ENCODE measurements at regions not wholly inside any gene's neighbourhood (a gene's known extent, or its start where the extent isn't known, plus 50 kb on each side); places are given as distances from the start of the nearest gene placed in this dataset.

GRCh38 chr17:72378414-72379390, 257.9 kb downstream of the SOX9 start:
- TF ChIP-seq CTCF (IDR thresholded peaks at IDR 0.05): no peak
- H3K4me3 Mint-ChIP-seq (ENCODE audit: unreplicated experiment): no peak overlapping the region
- DNase-seq (ENCODE audit: extremely low spot score, unreplicated experiment): no peak
- H3K4me1 Mint-ChIP-seq (ENCODE audit: unreplicated experiment): peaks cover 38% of the 10 kb centered on the region
- H3K36me3 Mint-ChIP-seq (ENCODE audit: unreplicated experiment): no peaks in the 10 kb centered on the region
- no peaks in the 10 kb centered on the region for H3K27me3 Mint-ChIP-seq (ENCODE audit: unreplicated experiment)
- no peaks in the 10 kb centered on the region for H3K9me3 Mint-ChIP-seq (ENCODE audit: unreplicated experiment)
- H3K27ac Mint-ChIP-seq (ENCODE audit: unreplicated experiment): no peak overlapping the region

- H3K4me1 Mint-ChIP-seq (ENCODE audit: unreplicated experiment): peaks cover 32% of the 10 kb centered on the region
- TF ChIP-seq CTCF (IDR thresholded peaks at IDR 0.05): no peak
- H3K27ac Mint-ChIP-seq (ENCODE audit: unreplicated experiment): no peak overlapping the region
- DNase-seq (ENCODE audit: extremely low spot score, unreplicated experiment): no peak
- H3K27me3 Mint-ChIP-seq (ENCODE audit: unreplicated experiment): no peaks in the 10 kb centered on the region
- no peaks in the 10 kb centered on the region for H3K36me3 Mint-ChIP-seq (ENCODE audit: unreplicated experiment)
- no peak overlapping the region for H3K4me3 Mint-ChIP-seq (ENCODE audit: unreplicated experiment)
- H3K9me3 Mint-ChIP-seq (ENCODE audit: unreplicated experiment): no peaks in the 10 kb centered on the region
Observed at GRCh38 chr17:72379516-72379915, 258.7 kb downstream of the SOX9 start.

DNA sequence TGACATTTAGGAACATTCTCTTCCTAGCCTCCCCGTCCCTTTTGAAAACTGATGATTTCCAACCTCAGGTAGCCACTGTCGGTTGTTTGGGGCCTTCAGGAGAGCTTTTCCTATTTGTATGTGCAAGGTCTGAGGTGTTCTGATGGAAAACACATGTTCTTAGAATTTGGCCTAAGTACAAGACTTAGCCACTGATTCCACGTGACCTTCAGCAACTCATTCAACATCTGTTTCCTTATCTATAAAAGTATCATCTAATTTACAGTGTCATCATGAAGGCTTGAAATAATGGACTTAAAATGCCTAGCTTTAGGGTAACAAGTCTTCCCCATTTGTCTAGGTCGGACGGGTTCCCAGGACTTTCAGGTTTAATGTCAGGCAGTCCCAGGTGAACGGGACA, 259.3 kb downstream of the SOX9 start:
- no peak for TF ChIP-seq CTCF (IDR thresholded peaks at IDR 0.05)
- Mint-ChIP-seq H3K27ac (ENCODE audit: unreplicated experiment) (no peak overlapping the region), H3K4me3 (ENCODE audit: unreplicated experiment) (no peak overlapping the region), H3K4me1 (ENCODE audit: unreplicated experiment) (peaks cover 31% of the 10 kb centered on the region), H3K9me3 (ENCODE audit: unreplicated experiment) (no peaks in the 10 kb centered on the region), H3K27me3 (ENCODE audit: unreplicated experiment) (no peaks in the 10 kb centered on the region), H3K36me3 (ENCODE audit: unreplicated experiment) (no peaks in the 10 kb centered on the region)
- no peak for DNase-seq (ENCODE audit: extremely low spot score, unreplicated experiment)

DNA sequence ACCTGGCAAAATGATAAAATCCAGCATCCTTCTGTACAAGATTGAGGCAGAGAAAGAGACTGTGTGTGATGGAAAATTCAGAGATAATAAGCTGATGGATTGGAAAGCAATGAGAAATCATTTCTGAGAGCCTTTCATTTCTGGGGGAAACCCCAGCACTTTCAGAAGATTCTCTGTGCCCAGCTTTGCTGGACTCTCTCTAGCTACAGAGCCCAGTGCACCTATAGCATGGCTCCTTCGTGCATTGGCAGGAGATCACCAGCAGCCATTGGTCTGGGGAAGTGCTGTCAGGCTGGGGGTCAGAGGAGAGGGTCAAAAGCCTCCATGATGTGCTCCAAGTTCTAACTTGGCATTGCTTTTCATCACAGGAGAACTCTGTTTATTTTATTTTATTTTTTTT, 259.9 kb downstream of the SOX9 start:
- H3K9me3 Mint-ChIP-seq (ENCODE audit: unreplicated experiment): no peaks in the 10 kb centered on the region
- no peaks in the 10 kb centered on the region for H3K36me3 Mint-ChIP-seq (ENCODE audit: unreplicated experiment)
- no peak for DNase-seq (ENCODE audit: extremely low spot score, unreplicated experiment)
- H3K27me3 Mint-ChIP-seq (ENCODE audit: unreplicated experiment): no peaks in the 10 kb centered on the region
- H3K4me1 Mint-ChIP-seq (ENCODE audit: unreplicated experiment): peaks cover 35% of the 10 kb centered on the region
- no peak overlapping the region for H3K4me3 Mint-ChIP-seq (ENCODE audit: unreplicated experiment)
- TF ChIP-seq CTCF (IDR thresholded peaks at IDR 0.05): no peak
- no peak overlapping the region for H3K27ac Mint-ChIP-seq (ENCODE audit: unreplicated experiment)

GRCh38 chr17:72381597-72382397, 261.0 kb downstream of the SOX9 start:
- Mint-ChIP-seq H3K4me3 (ENCODE audit: unreplicated experiment) (no peak overlapping the region), H3K9me3 (ENCODE audit: unreplicated experiment) (no peaks in the 10 kb centered on the region), H3K27ac (ENCODE audit: unreplicated experiment) (no peak overlapping the region), H3K36me3 (ENCODE audit: unreplicated experiment) (no peaks in the 10 kb centered on the region), H3K27me3 (ENCODE audit: unreplicated experiment) (no peaks in the 10 kb centered on the region), H3K4me1 (ENCODE audit: unreplicated experiment) (peaks cover 35% of the 10 kb centered on the region)
- DNase-seq (ENCODE audit: extremely low spot score, unreplicated experiment): no peak
- TF ChIP-seq CTCF (IDR thresholded peaks at IDR 0.05): no peak
